Natural killer cell (primary cell): ENCODE measurements at regions not wholly inside any gene's neighbourhood (a gene's known extent, or its start where the extent isn't known, plus 50 kb on each side); places are given as distances from the start of the nearest gene placed in this dataset.
"Not testable (repeated sequence)": the region's sequence is repeated elsewhere in the genome, so short reads cannot be mapped to it uniquely, and the experiment has no call there.

Experiments used
- ATAC-seq, 3 donors: fragments of 150-1000 bp in 2 of 3; fragments of 200-7000 bp in 1 of 3; cut with Tn5 transposase; 1 replicate in 1 of 3; 2 replicates in 2 of 3; pipeline ENCODE4 v1.10.0; 2021; ENCODE audit warnings: mild to moderate bottlenecking in 2 of 3, moderate library complexity in 2 of 3
- DNase-seq, 2 donors: peaks; one replicate each; pipeline versions ENCODE4 v3.0.0 to v3.0.0-alpha.2; 2013 to 2021; ENCODE audit warnings: mixed read lengths in 1 of 2
- H3K27ac ChIP-seq: one replicate; pipeline ENCODE4 v1.5.1; 2013; ENCODE audit warnings: mild to moderate bottlenecking, low read length
- H3K27me3 ChIP-seq: one replicate; pipeline ENCODE4 v1.6.1; 2013; ENCODE audit warnings: low read length; ENCODE audit not compliant: control insufficient read depth, insufficient read depth
- H3K36me3 ChIP-seq: one replicate; pipeline ENCODE4 v1.6.1; 2013; ENCODE audit warnings: low read length; ENCODE audit not compliant: control insufficient read depth, insufficient read depth
- H3K4me1 ChIP-seq: one replicate; pipeline ENCODE4 v1.6.1; 2013; ENCODE audit warnings: low read length; ENCODE audit not compliant: control insufficient read depth, insufficient read depth
- H3K4me3 ChIP-seq: one replicate; pipeline ENCODE4 v1.5.1; 2013; ENCODE audit warnings: low read length
- H3K9me3 ChIP-seq: one replicate; pipeline ENCODE4 v1.6.1; 2013; ENCODE audit warnings: low read length; ENCODE audit not compliant: control insufficient read depth, insufficient read depth
- H3K27ac Mint-ChIP-seq, 2 donors: one replicate each; pipeline ENCODE4 v1.8.0; 2022; ENCODE audit warnings: mild to moderate bottlenecking in 2 of 2, mixed read lengths in 2 of 2, moderate library complexity in 1 of 2
- H3K27me3 Mint-ChIP-seq, 2 donors: one replicate each; pipeline ENCODE4 v1.8.0; 2022; ENCODE audit warnings: low read depth in 2 of 2, mixed read lengths in 2 of 2
- H3K36me3 Mint-ChIP-seq: one replicate; pipeline ENCODE4 v1.8.0; 2022; ENCODE audit warnings: mixed read lengths
- H3K4me1 Mint-ChIP-seq, 2 donors: one replicate each; pipeline ENCODE4 v1.8.0; 2022; ENCODE audit warnings: mixed read lengths in 2 of 2
- H3K4me3 Mint-ChIP-seq: one replicate; pipeline ENCODE4 v1.8.0; 2022; ENCODE audit warnings: mild to moderate bottlenecking, moderate library complexity, mixed read lengths
- H3K9me3 Mint-ChIP-seq, 2 donors: one replicate each; pipeline ENCODE4 v1.8.0; 2022; ENCODE audit warnings: mixed read lengths in 2 of 2
- CTCF ChIP-seq: fragments of 200-600 bp; IDR thresholded peaks from one replicate; pipeline ENCODE4 v1.8.0; 2022; ENCODE audit warnings: antibody characterized with exemption
- WGBS: methylation state at CpG from one replicate; pipeline ENCODE4 v1.1.7; 2013; ENCODE audit warnings: missing lambda C conversion rate; ENCODE audit not compliant: insufficient coverage; 5-methylcytosine and 5-hydroxymethylcytosine counted together
- intact Hi-C: fragments of 100-400 bp; cut with micrococcal nuclease; formaldehyde crosslinking; loops from one replicate; pipeline ENCODE4 v1.14.2; 2022

- H3K4me3 ChIP-seq = no peak overlapping the region
Observed at GRCh38 chr1:99551812-99552614, 93.9 kb upstream of the PALMD start.

GRCh38 chr1:99553301-99553700, 92.6 kb upstream of the PALMD start:
- WGBS = 89% methylated on average over 1 of the region's 1 CpG
- H3K4me3 Mint-ChIP-seq = no peak overlapping the region
- Histone ChIP-seq H3K36me3 (no peaks in the 10 kb centered on the region), H3K9me3 (no peaks in the 10 kb centered on the region), H3K27me3 (no peaks in the 10 kb centered on the region), H3K27ac (no peak overlapping the region), H3K4me1 (no peaks in the 10 kb centered on the region), H3K4me3 (no peak overlapping the region)
- DNase-seq (no peak), ATAC-seq (no peak)
- no peak overlapping the region for H3K27ac Mint-ChIP-seq
- peaks cover 0 to 3% of the 10 kb centered on the region in 2 donors for H3K9me3 Mint-ChIP-seq
- H3K4me1 Mint-ChIP-seq = no peaks in the 10 kb centered on the region
- no peak for TF ChIP-seq CTCF
- H3K36me3 Mint-ChIP-seq = peaks cover 5% of the 10 kb centered on the region
- intact Hi-C loops = no loop called here
- H3K27me3 Mint-ChIP-seq = no peaks in the 10 kb centered on the region

More at GRCh38 chr1:99551812-99552614, 93.9 kb upstream of the PALMD start:
- peaks cover 0 to 3% of the 10 kb centered on the region in 2 donors for H3K9me3 Mint-ChIP-seq
- DNase-seq (no peak), ATAC-seq (no peak)
- no peak overlapping the region for H3K27ac Mint-ChIP-seq
- Histone ChIP-seq H3K36me3 (no peaks in the 10 kb centered on the region), H3K27me3 (no peaks in the 10 kb centered on the region), H3K9me3 (no peaks in the 10 kb centered on the region), H3K27ac (no peak overlapping the region), H3K4me1 (no peaks in the 10 kb centered on the region)
- no peak overlapping the region for H3K4me3 Mint-ChIP-seq
- H3K4me1 Mint-ChIP-seq = no peaks in the 10 kb centered on the region
- H3K27me3 Mint-ChIP-seq = no peaks in the 10 kb centered on the region
- intact Hi-C loops = no loop called here
- no CpG with 5 or more reads among the region's 2 CpGs for WGBS
- no peak for TF ChIP-seq CTCF
- peaks cover 5% of the 10 kb centered on the region for H3K36me3 Mint-ChIP-seq

GRCh38 chr1:99553819-99554218, 92.1 kb upstream of the PALMD start:
- H3K27ac ChIP-seq, H3K9me3 ChIP-seq, H3K27ac Mint-ChIP-seq, H3K27me3 ChIP-seq, H3K36me3 ChIP-seq, DNase-seq, H3K4me3 Mint-ChIP-seq, intact Hi-C loops, H3K9me3 Mint-ChIP-seq, H3K4me1 ChIP-seq, H3K4me1 Mint-ChIP-seq, H3K4me3 ChIP-seq, H3K27me3 Mint-ChIP-seq, H3K36me3 Mint-ChIP-seq, ATAC-seq: not testable (repeated sequence)
- WGBS = 71% methylated on average over 3 of the region's 3 CpGs

- peaks cover 0 to 3% of the 10 kb centered on the region in 2 donors for H3K9me3 Mint-ChIP-seq
- no peak overlapping the region for H3K27ac Mint-ChIP-seq
- peaks cover 5% of the 10 kb centered on the region for H3K36me3 Mint-ChIP-seq
- no peaks in the 10 kb centered on the region for H3K36me3 ChIP-seq
- intact Hi-C loops = no loop called here
- ATAC-seq (no peak), DNase-seq (no peak)
- H3K4me3 Mint-ChIP-seq = no peak overlapping the region
- no peaks in the 10 kb centered on the region for H3K27me3 Mint-ChIP-seq
- 100% methylated on average over 1 of the region's 2 CpGs for WGBS
- no peak overlapping the region for H3K4me3 ChIP-seq
- no peaks in the 10 kb centered on the region for H3K4me1 Mint-ChIP-seq
- no peak for TF ChIP-seq CTCF
- H3K27me3 ChIP-seq = no peaks in the 10 kb centered on the region
- H3K4me1 ChIP-seq = no peaks in the 10 kb centered on the region
- no peak overlapping the region for H3K27ac ChIP-seq
- no peaks in the 10 kb centered on the region for H3K9me3 ChIP-seq
Observed at GRCh38 chr1:99554727-99555126, 91.2 kb upstream of the PALMD start.
